A549 (cell line): ENCODE measurements at regions not wholly inside any gene's neighbourhood (a gene's known extent, or its start where the extent isn't known, plus 50 kb on each side); places are given as distances from the start of the nearest gene placed in this dataset.

Source experiments
- ATAC-seq, 2 experiments: fragments of 200-7000 bp in 1 of 2; fragments of >200 bp in 1 of 2; cut with Nextera tagmentation in 1 of 2; cut with Tn5 transposase in 1 of 2; 3 replicates each; pipeline versions ENCODE4 v1.8.0 to v1.9.1; 2018 to 2020; ENCODE audit warnings: mild to moderate bottlenecking in 1 of 2, moderate library complexity in 1 of 2
- CTCF ChIA-PET: fragments of 300-600 bp; sonication (Branson Sonifier 250); formaldehyde crosslinking; extraction: SDS; loops from one replicate; lab custom pipeline; 2021; ENCODE audit warnings: antibody characterized with exemption, inconsistent platforms; lab: Yijun Ruan, JAX
- POLR2A ChIA-PET: fragments of 350-600 bp; formaldehyde crosslinking; extraction: SDS; loops from one replicate; lab custom pipeline; 2021; ENCODE audit warnings: antibody characterized with exemption, inconsistent platforms; lab: Yijun Ruan, JAX
- DNase-seq, 2 experiments: peaks; one replicate each; pipeline versions ENCODE4 v3.0.0 to v3.0.0-alpha.2; 2011 to 2016; ENCODE audit warnings: low read depth in 1 of 2, low spot score in 1 of 2
- FAIRE-seq: peaks from 2 replicates; lab custom pipeline; 2011; peaks lifted over from hg19 to GRCh38; lab: Jason Lieb, UNC
- H3K27ac ChIP-seq, 2 experiments: fragments of >200 bp; sonication (Bioruptor Twin); formaldehyde crosslinking; 3 replicates each; pipeline ENCODE4 v1.5.1; 2016 to 2017
- H3K4me1 ChIP-seq: fragments of >200 bp; sonication (Bioruptor Twin); formaldehyde crosslinking; 3 replicates; pipeline ENCODE4 v1.6.1; 2016
- H3K4me2 ChIP-seq: fragments of >200 bp; sonication (Bioruptor Twin); formaldehyde crosslinking; 3 replicates; pipeline ENCODE4 v1.6.1; 2016
- H3K4me3 ChIP-seq: fragments of >200 bp; sonication (Bioruptor Twin); formaldehyde crosslinking; 3 replicates; pipeline ENCODE4 v1.5.1; 2016
- H3K9me3 ChIP-seq: fragments of >200 bp; sonication (Bioruptor Twin); formaldehyde crosslinking; 3 replicates; pipeline ENCODE4 v1.6.1; 2016
- BHLHE40 ChIP-seq: IDR thresholded peaks from 2 replicates; pipeline ENCODE4 v1.6.1; 2012; ENCODE audit warnings: low read depth, low read length, inconsistent platforms
- CHD4 ChIP-seq: fragments of 200-600 bp; sonication (generic); IDR thresholded peaks from 2 replicates; pipeline ENCODE4 v1.6.1; 2016; ENCODE audit warnings: antibody characterized with exemption, mild to moderate bottlenecking, borderline replicate concordance
- EP300 ChIP-seq, 2 experiments: fragments of >200 bp; sonication (Bioruptor Twin); formaldehyde crosslinking; IDR thresholded peaks; 2 replicates in 1 of 2; 3 replicates in 1 of 2; pipeline ENCODE4 v1.6.1; 2016 to 2017
- FOXS1 ChIP-seq: fragments of 250-450 bp; sonication (Bioruptor Pico); IDR thresholded peaks from 2 replicates; pipeline ENCODE4 v1.5.0; 2020; ENCODE audit warnings: mild to moderate bottlenecking, moderate library complexity
- GATA3 ChIP-seq: IDR thresholded peaks from 2 replicates; pipeline ENCODE4 v1.6.1; 2012; ENCODE audit warnings: borderline replicate concordance
- HDAC2 ChIP-seq: fragments of 200-600 bp; sonication (generic); IDR thresholded peaks from 2 replicates; pipeline ENCODE4 v1.6.1; 2016
- HEYL ChIP-seq: fragments of 250-450 bp; sonication (Bioruptor Pico); IDR thresholded peaks from 2 replicates; pipeline ENCODE4 v1.8.0; 2021; ENCODE audit warnings: mild to moderate bottlenecking, moderate library complexity
- HOXA7 ChIP-seq: fragments of 250-450 bp; sonication (Bioruptor Pico); IDR thresholded peaks from 2 replicates; pipeline ENCODE4 v1.5.0; 2020; ENCODE audit warnings: mild to moderate bottlenecking, moderate library complexity
- MAFK ChIP-seq: fragments of 450-650 bp; IDR thresholded peaks from 2 replicates; pipeline ENCODE4 v1.6.1; 2014; ENCODE audit not compliant: partially characterized antibody
- MAZ ChIP-seq: fragments of 150-350 bp; IDR thresholded peaks from 2 replicates; pipeline ENCODE4 v1.6.1; 2014; ENCODE audit warnings: antibody characterized with exemption, low read depth, low read length, borderline replicate concordance
- PHF8 ChIP-seq: fragments of 200-600 bp; sonication (generic); IDR thresholded peaks from 2 replicates; pipeline ENCODE4 v1.6.1; 2016; ENCODE audit warnings: low read depth, mild to moderate bottlenecking, antibody characterized with exemption, moderate library complexity, borderline replicate concordance
- POLR2A ChIP-seq: IDR thresholded peaks from 2 replicates; pipeline ENCODE4 v1.6.1; 2012; ENCODE audit warnings: mild to moderate bottlenecking, low read length
- POLR2AphosphoS2 ChIP-seq: conservative IDR thresholded peaks from 2 replicates; pipeline ENCODE4 v1.6.1; 2012; ENCODE audit warnings: low read length, improper control_type of control experiment, inconsistent platforms
- RARB ChIP-seq: fragments of 250-450 bp; sonication (Bioruptor Pico); IDR thresholded peaks from 2 replicates; pipeline ENCODE4 v1.8.0; 2021; ENCODE audit warnings: mild to moderate bottlenecking, moderate library complexity
- RFX5 ChIP-seq: fragments of 450-650 bp; IDR thresholded peaks from 2 replicates; pipeline ENCODE4 v1.7.1; 2014; ENCODE audit warnings: antibody characterized with exemption, mild to moderate bottlenecking, moderate library complexity
- SREBF2 ChIP-seq: fragments of 450-650 bp; IDR thresholded peaks from 2 replicates; pipeline ENCODE4 v1.6.1; 2014; ENCODE audit warnings: mild to moderate bottlenecking, moderate library complexity
- TFCP2L1 ChIP-seq: fragments of 250-450 bp; sonication (Bioruptor Pico); IDR thresholded peaks from 2 replicates; pipeline ENCODE4 v1.5.0; 2021; ENCODE audit warnings: mild to moderate bottlenecking
- TP53 ChIP-seq: fragments of 250-450 bp; sonication (Bioruptor Pico); IDR thresholded peaks from 2 replicates; pipeline ENCODE4 v1.5.0; 2021; ENCODE audit warnings: mild to moderate bottlenecking, moderate library complexity
- ZSCAN20 ChIP-seq: fragments of 250-450 bp; sonication (Bioruptor Pico); IDR thresholded peaks from 2 replicates; pipeline ENCODE4 v1.8.0; 2022; ENCODE audit warnings: mild to moderate bottlenecking, moderate library complexity
- WGBS: methylation state at CpG from one replicate; pipeline ENCODE4 v1.1.6; 2017; ENCODE audit errors: missing lambda C conversion rate; 5-methylcytosine and 5-hydroxymethylcytosine counted together
- TF ChIP-seq, protein P1 (sequence below): fragments of >200 bp; sonication (Bioruptor Twin); formaldehyde crosslinking; IDR thresholded peaks from 2 replicates; pipeline ENCODE4 v1.6.1; 2016
- TF ChIP-seq, protein P2 (sequence below): fragments of 200-600 bp; sonication (generic); IDR thresholded peaks from 2 replicates; pipeline ENCODE4 v1.6.1; 2016; ENCODE audit warnings: antibody characterized with exemption, mild to moderate bottlenecking, moderate library complexity
- TF ChIP-seq, protein P3 (sequence below): IDR thresholded peaks from 2 replicates; pipeline ENCODE4 v1.6.1; 2012
- TF ChIP-seq, protein P4 (sequence below): fragments of 450-650 bp; IDR thresholded peaks from 2 replicates; pipeline ENCODE4 v1.6.1; 2014; ENCODE audit warnings: antibody characterized with exemption
- TF ChIP-seq, protein P5 (sequence below): IDR thresholded peaks from 2 replicates; pipeline ENCODE4 v1.6.1; 2012
- TF ChIP-seq, protein P6 (sequence below): IDR thresholded peaks from 2 replicates; pipeline ENCODE4 v1.6.1; 2012; ENCODE audit warnings: low read depth, borderline replicate concordance

DNA sequence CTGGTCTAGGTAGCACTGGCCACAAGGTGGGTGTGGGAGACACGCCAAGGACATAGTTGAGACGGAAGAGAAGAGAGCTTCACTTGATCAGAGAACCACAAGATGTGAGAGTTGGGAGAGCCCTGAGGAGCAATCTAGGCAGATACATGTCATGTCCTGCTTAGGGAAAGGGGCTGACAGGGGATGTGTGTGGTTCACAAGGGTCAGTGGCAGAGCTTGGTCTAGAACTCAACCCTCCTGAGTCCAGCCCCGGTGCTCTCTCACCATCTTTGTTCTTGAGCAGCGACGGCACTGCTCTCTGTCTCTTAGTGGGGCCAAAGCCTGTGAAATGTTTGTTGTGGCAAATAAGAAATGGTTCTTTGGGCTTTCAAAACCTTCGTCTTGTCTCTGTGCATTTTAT is 243.5 kb upstream of the ROPN1 start (continued):
- TF ChIP-seq, protein P1, sequence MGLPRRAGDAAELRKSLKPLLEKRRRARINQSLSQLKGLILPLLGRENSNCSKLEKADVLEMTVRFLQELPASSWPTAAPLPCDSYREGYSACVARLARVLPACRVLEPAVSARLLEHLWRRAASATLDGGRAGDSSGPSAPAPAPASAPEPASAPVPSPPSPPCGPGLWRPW, result no peak
- TF ChIP-seq CHD4, result no peak

DNA sequence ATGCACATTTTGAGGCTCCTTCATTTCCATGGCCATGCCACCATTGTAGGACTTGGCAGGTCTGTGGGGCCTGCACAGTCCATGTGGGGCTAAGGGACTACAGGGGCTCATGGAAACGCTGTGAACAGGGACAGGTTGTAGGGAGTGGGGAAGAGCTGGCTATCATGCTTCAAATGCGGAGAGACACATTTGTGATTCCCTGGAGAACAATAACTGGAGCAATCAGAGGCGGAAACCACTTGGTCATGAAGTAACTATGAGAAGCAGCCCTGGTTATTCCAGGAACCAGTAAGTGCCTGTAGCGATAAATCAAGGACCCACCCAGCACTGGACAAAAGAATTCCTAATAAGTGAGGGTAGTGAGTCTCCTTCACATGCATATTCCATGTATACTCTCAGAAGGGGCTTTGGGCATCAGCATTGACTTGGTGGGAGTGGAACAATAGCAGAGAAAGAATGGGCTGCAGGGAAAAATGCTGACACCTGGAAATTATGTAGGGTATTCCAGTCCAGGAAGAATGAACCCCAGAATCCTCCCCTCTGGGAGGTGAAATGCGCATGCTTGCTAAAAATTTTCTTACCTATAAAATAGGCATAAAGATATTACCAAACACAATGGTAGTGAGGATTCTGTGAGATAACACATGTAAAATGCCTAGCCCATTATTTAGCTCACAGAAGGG is 251.4 kb upstream of the ROPN1 start:
- H3K27ac ChIP-seq, result no peak overlapping the region
- no peak overlapping the region for H3K4me2 ChIP-seq
- no peak overlapping the region for H3K4me3 ChIP-seq
- ATAC-seq (no peak), DNase-seq (no peak), FAIRE-seq (no peak)
- TF ChIP-seq GATA3, result no peak
- TF ChIP-seq SREBF2, result no peak
- TF ChIP-seq RARB, result no peak
- no peak for TF ChIP-seq HOXA7
- TF ChIP-seq MAFK, result peak; percentile 76
- H3K9me3 ChIP-seq, result no peaks in the 10 kb centered on the region
- peaks cover 7% of the 10 kb centered on the region for H3K4me1 ChIP-seq
- POLR2A ChIA-PET, result no interaction called here
- CTCF ChIA-PET, result no interaction called here
- WGBS, result 69% methylated on average over 5 of the region's 5 CpGs

DNA sequence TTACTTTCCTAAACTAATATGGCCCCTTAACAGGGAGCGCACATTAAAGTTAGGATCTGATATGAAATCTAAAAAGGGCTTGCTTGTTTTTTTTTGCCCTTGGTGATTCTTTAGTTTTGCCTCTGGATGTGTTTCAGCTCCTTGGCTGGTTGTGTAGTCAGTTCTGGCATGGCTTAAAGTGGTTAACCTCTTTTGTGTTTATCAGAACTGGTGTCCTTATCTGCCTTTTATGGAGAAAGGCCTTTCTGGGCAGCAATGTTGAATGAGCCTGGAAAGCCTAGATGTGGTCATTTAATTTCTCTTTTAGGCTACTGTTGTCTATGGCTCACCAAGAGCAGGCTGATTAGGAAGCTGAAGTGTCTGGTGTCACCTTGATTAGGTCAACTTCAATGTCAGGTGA is 254.5 kb upstream of the ROPN1 start:
- H3K9me3 ChIP-seq, result no peaks in the 10 kb centered on the region
- CTCF ChIA-PET, result interaction anchor here (1.0 to 3.3 kb wide), 3 partner anchors 14 to 45 kb away, joined by 3 to 9 read pairs (median 4); no protein-coding TSS in a partner anchor
- ATAC-seq, result no peak

More for the DNA sequence above, 254.5 kb upstream of the ROPN1 start:
- WGBS, result 89% methylated on average over 1 of the region's 1 CpG
- H3K4me2 ChIP-seq, result no peak overlapping the region
- H3K4me1 ChIP-seq, result peaks cover 18% of the 10 kb centered on the region
- no peak for FAIRE-seq
- no peak overlapping the region for H3K27ac ChIP-seq
- H3K4me3 ChIP-seq, result no peak overlapping the region
- POLR2A ChIA-PET, result no interaction called here
- no peak for DNase-seq
- TF ChIP-seq, protein P2, sequence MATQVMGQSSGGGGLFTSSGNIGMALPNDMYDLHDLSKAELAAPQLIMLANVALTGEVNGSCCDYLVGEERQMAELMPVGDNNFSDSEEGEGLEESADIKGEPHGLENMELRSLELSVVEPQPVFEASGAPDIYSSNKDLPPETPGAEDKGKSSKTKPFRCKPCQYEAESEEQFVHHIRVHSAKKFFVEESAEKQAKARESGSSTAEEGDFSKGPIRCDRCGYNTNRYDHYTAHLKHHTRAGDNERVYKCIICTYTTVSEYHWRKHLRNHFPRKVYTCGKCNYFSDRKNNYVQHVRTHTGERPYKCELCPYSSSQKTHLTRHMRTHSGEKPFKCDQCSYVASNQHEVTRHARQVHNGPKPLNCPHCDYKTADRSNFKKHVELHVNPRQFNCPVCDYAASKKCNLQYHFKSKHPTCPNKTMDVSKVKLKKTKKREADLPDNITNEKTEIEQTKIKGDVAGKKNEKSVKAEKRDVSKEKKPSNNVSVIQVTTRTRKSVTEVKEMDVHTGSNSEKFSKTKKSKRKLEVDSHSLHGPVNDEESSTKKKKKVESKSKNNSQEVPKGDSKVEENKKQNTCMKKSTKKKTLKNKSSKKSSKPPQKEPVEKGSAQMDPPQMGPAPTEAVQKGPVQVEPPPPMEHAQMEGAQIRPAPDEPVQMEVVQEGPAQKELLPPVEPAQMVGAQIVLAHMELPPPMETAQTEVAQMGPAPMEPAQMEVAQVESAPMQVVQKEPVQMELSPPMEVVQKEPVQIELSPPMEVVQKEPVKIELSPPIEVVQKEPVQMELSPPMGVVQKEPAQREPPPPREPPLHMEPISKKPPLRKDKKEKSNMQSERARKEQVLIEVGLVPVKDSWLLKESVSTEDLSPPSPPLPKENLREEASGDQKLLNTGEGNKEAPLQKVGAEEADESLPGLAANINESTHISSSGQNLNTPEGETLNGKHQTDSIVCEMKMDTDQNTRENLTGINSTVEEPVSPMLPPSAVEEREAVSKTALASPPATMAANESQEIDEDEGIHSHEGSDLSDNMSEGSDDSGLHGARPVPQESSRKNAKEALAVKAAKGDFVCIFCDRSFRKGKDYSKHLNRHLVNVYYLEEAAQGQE, result no peak
- TF ChIP-seq POLR2AphosphoS2 (no peak), RFX5 (no peak), HEYL (no peak), RARB (no peak), FOXS1 (CRISPR knock-in tag) (no peak), EP300 (IDR thresholded peaks at IDR 0.05) (no peak), POLR2A (no peak), ZSCAN20 (CRISPR knock-in tag) (no peak), MAZ (no peak), HDAC2 (no peak), PHF8 (no peak), TP53 (CRISPR knock-in tag) (no peak), TFCP2L1 (no peak), BHLHE40 (no peak)
- TF ChIP-seq, protein P3, sequence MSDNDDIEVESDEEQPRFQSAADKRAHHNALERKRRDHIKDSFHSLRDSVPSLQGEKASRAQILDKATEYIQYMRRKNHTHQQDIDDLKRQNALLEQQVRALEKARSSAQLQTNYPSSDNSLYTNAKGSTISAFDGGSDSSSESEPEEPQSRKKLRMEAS, result no peak
- TF ChIP-seq, protein P4, sequence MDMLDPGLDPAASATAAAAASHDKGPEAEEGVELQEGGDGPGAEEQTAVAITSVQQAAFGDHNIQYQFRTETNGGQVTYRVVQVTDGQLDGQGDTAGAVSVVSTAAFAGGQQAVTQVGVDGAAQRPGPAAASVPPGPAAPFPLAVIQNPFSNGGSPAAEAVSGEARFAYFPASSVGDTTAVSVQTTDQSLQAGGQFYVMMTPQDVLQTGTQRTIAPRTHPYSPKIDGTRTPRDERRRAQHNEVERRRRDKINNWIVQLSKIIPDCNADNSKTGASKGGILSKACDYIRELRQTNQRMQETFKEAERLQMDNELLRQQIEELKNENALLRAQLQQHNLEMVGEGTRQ, result no peak
- TF ChIP-seq, protein P5, sequence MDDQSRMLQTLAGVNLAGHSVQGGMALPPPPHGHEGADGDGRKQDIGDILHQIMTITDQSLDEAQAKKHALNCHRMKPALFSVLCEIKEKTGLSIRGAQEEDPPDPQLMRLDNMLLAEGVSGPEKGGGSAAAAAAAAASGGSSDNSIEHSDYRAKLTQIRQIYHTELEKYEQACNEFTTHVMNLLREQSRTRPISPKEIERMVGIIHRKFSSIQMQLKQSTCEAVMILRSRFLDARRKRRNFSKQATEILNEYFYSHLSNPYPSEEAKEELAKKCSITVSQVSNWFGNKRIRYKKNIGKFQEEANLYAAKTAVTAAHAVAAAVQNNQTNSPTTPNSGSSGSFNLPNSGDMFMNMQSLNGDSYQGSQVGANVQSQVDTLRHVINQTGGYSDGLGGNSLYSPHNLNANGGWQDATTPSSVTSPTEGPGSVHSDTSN, result no peak
- TF ChIP-seq, protein P6, sequence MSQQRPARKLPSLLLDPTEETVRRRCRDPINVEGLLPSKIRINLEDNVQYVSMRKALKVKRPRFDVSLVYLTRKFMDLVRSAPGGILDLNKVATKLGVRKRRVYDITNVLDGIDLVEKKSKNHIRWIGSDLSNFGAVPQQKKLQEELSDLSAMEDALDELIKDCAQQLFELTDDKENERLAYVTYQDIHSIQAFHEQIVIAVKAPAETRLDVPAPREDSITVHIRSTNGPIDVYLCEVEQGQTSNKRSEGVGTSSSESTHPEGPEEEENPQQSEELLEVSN, result no peak
